HCT116 (cell line): ENCODE measurements at regions not wholly inside any gene's neighbourhood (a gene's known extent, or its start where the extent isn't known, plus 50 kb on each side); places are given as distances from the start of the nearest gene placed in this dataset.

Experiments used
- ATAC-seq: fragments of 200-7000 bp; cut with Tn5 transposase; 2 replicates; pipeline ENCODE4 v1.9.1; 2020; ENCODE audit warnings: mild to moderate bottlenecking, moderate library complexity
- BruUV-seq: library from RNA; stranded (reverse); fragments of 400-500 nt; replicated peaks from 2 replicates; lab custom pipeline; 2021; lab: Mats Ljungman, UMichigan
- CTCF ChIA-PET: fragments of 300-600 bp; sonication (Branson Sonifier 250); formaldehyde crosslinking; loops from one replicate; lab custom pipeline; 2021; ENCODE audit warnings: antibody characterized with exemption; lab: Charles Lee
- POLR2A ChIA-PET: fragments of 300-600, 350-600 bp; sonication (Branson Sonifier 250); formaldehyde crosslinking; loops from one replicate; lab custom pipeline; 2021; ENCODE audit warnings: antibody characterized with exemption; lab: Charles Lee
- RAD21 ChIA-PET, 2 experiments: fragments of 300-600 bp; sonication (Branson Sonifier 250); formaldehyde crosslinking; loops; one replicate each; lab custom pipeline; 2023; ENCODE audit warnings: low total read pairs in 2 of 2; ENCODE audit not compliant: uncharacterized antibody in 2 of 2, unreplicated experiment in 2 of 2, low non-redundant PET in 1 of 2; lab: Charles Lee
- DNase-seq: peaks from one replicate; pipeline ENCODE4 v3.0.0-alpha.2; 2010; ENCODE audit warnings: low read depth, low spot score
- H2AFZ ChIP-seq: fragments of 200-600 bp; shearing (Covaris generic), sonication (generic); 2 replicates; pipeline ENCODE4 v1.6.1; 2017; ENCODE audit warnings: low read depth, mixed run types, mixed read lengths, antibody characterized with exemption, low read length; ENCODE audit not compliant: poor library complexity, severe bottlenecking
- H3K27ac ChIP-seq: 2 replicates; pipeline ENCODE4 v1.5.1; 2012; ENCODE audit warnings: low read depth, low read length
- H3K27me3 ChIP-seq: fragments of 200-600 bp; sonication (generic); 2 replicates; pipeline ENCODE4 v1.6.1; 2016; ENCODE audit warnings: mixed run types, low read length, mixed read lengths; ENCODE audit not compliant: insufficient read depth
- H3K36me3 ChIP-seq, 2 experiments: fragments of 200-500 bp in 1 of 2; fragments of 200-600 bp in 1 of 2; sonication (Bioruptor generic) in 1 of 2; sonication (generic) in 1 of 2; 2 replicates each; pipeline versions ENCODE4 v1.5.1 to v1.6.1; 2014 to 2016; ENCODE audit warnings: low read length in 2 of 2, inconsistent platforms in 1 of 2, mixed read lengths in 1 of 2, mixed run types in 1 of 2; ENCODE audit not compliant: insufficient read depth in 2 of 2, control insufficient read depth in 1 of 2
- H3K4me1 ChIP-seq, 2 experiments: fragments of 200-600 bp in 1 of 2; sonication (generic) in 1 of 2; 2 replicates each; pipeline versions ENCODE4 v1.5.1 to v1.6.1; 2012 to 2017; ENCODE audit warnings: low read length in 2 of 2, inconsistent platforms in 1 of 2, mild to moderate bottlenecking in 1 of 2, mixed read lengths in 1 of 2, mixed run types in 1 of 2, moderate library complexity in 1 of 2; ENCODE audit not compliant: insufficient read depth in 2 of 2, control insufficient read depth in 1 of 2
- H3K4me2 ChIP-seq: fragments of 200-600 bp; sonication (generic); 2 replicates; pipeline ENCODE4 v1.6.1; 2017; ENCODE audit warnings: mixed run types, low read length, mixed read lengths
- H3K4me3 ChIP-seq, 2 experiments: fragments of 200-600 bp in 1 of 2; sonication (generic) in 1 of 2; replicated peaks in 1 of 2; 2 replicates each; pipeline ENCODE4 v1.5.1; 2011 to 2016; ENCODE audit warnings: low read length in 2 of 2, control low read depth in 1 of 2, low read depth in 1 of 2, mild to moderate bottlenecking in 1 of 2, mixed read lengths in 1 of 2, mixed run types in 1 of 2
- H3K79me2 ChIP-seq: fragments of 200-600 bp; sonication (generic); 2 replicates; pipeline ENCODE4 v1.6.1; 2017; ENCODE audit warnings: mild to moderate bottlenecking, mixed run types, low read length, moderate library complexity, mixed read lengths; ENCODE audit not compliant: insufficient read depth
- H3K9ac ChIP-seq: fragments of 200-600 bp; sonication (generic); 2 replicates; pipeline ENCODE4 v1.6.1; 2016; ENCODE audit warnings: low read length, mixed read lengths
- H3K9me2 ChIP-seq: fragments of 200-600 bp; sonication (generic), shearing (Covaris generic); 2 replicates; pipeline ENCODE4 v1.6.1; 2017; ENCODE audit warnings: mixed run types, mild to moderate bottlenecking, moderate library complexity; ENCODE audit not compliant: insufficient read depth
- H3K9me3 ChIP-seq, 2 experiments: fragments of 200-500 bp in 1 of 2; fragments of 200-600 bp in 1 of 2; sonication (Bioruptor generic) in 1 of 2; sonication (generic) in 1 of 2; 2 replicates each; pipeline ENCODE4 v1.6.1; 2014 to 2017; ENCODE audit warnings: low read length in 2 of 2, mixed read lengths in 2 of 2, inconsistent platforms in 1 of 2, low read depth in 1 of 2, mild to moderate bottlenecking in 1 of 2, mixed run types in 1 of 2, moderate library complexity in 1 of 2; ENCODE audit not compliant: control insufficient read depth in 1 of 2, insufficient read depth in 1 of 2
- H4K20me1 ChIP-seq: fragments of 200-600 bp; sonication (generic), shearing (Covaris generic); 2 replicates; pipeline ENCODE4 v1.6.1; 2017; ENCODE audit warnings: mixed run types, mild to moderate bottlenecking, moderate library complexity; ENCODE audit not compliant: insufficient read depth
- CBX3 ChIP-seq: IDR thresholded peaks from 2 replicates; pipeline ENCODE4 v1.6.1; 2012; ENCODE audit warnings: low read depth
- EGR1 ChIP-seq: IDR thresholded peaks from 2 replicates; pipeline ENCODE4 v1.6.1; 2012; ENCODE audit warnings: low read depth
- EZH2 ChIP-seq: fragments of 200-600 bp; sonication (generic); IDR thresholded peaks from 2 replicates; pipeline ENCODE4 v1.6.1; 2017; ENCODE audit warnings: antibody characterized with exemption, mixed run types
- EZH2phosphoT487 ChIP-seq: fragments of 200-600 bp; IDR thresholded peaks from 2 replicates; pipeline ENCODE4 v1.6.1; 2018; ENCODE audit warnings: antibody characterized with exemption, borderline replicate concordance
- POLR2A ChIP-seq: IDR thresholded peaks from 2 replicates; pipeline ENCODE4 v1.7.0; 2011; ENCODE audit warnings: borderline replicate concordance; ENCODE audit not compliant: insufficient read depth, insufficient read length; ENCODE audit errors: extremely low read depth
- POLR2AphosphoS5 ChIP-seq: IDR thresholded peaks from 2 replicates; pipeline ENCODE4 v1.6.1; 2011; ENCODE audit warnings: mild to moderate bottlenecking, low read depth, low read length, moderate library complexity
- REST ChIP-seq: IDR thresholded peaks from 2 replicates; pipeline ENCODE4 v1.6.1; 2012; ENCODE audit warnings: low read depth
- SIN3A ChIP-seq: IDR thresholded peaks from 2 replicates; pipeline ENCODE4 v1.6.1; 2012; ENCODE audit warnings: low read depth
- SRF ChIP-seq: IDR thresholded peaks from 2 replicates; pipeline ENCODE4 v1.6.1; 2012; ENCODE audit warnings: low read depth
- TCF7L2 ChIP-seq: IDR thresholded peaks from 2 replicates; pipeline ENCODE4 v1.7.0; 2011; ENCODE audit warnings: borderline replicate concordance, inconsistent platforms; ENCODE audit not compliant: insufficient read depth, insufficient read length; ENCODE audit errors: extremely low read depth
- ZBTB33 ChIP-seq: IDR thresholded peaks from 2 replicates; pipeline ENCODE4 v1.6.1; 2011; ENCODE audit warnings: mild to moderate bottlenecking, low read length, moderate library complexity; ENCODE audit not compliant: insufficient replicate concordance; ENCODE audit errors: extremely low read depth
- intact Hi-C: fragments of 100-400 bp; cut with micrococcal nuclease; formaldehyde crosslinking; loops from 2 replicates; pipeline ENCODE4 v1.10.0; 2022
- TF ChIP-seq, protein P1 (sequence below): IDR thresholded peaks from 2 replicates; pipeline ENCODE4 v1.6.1; 2012

DNA sequence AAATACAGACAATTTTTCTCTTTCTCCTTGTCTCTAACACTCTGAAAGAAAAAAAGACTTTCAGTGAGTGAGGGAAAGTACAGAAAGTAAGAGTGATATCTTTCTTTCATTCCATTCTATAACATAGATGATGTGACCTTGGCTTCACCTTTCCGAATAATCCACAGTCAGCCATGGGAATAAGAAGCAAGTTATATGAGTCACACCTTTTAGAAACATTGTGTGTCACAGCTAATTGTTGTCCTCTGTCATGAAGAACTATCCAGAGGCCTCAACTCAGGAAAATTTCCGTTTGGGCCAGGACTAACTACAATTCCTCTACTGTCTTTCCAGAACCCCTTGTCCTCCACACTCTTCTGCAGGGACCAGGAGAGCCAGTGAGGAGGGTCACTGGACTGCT, 209.7 kb upstream of the FAR2 start:
- intact Hi-C loops, result no loop called here
- H3K4me1 ChIP-seq, result peaks cover 0 to 3% of the 10 kb centered on the region in 2 experiments; a peak in 1 of 4 replicates
- H3K79me2 ChIP-seq, result no peaks in the 10 kb centered on the region
- DNase-seq (no peak), ATAC-seq (no peak)
- BruUV-seq, result no TSS peak
- no peak overlapping the region for H3K4me3 ChIP-seq
- ChIA-PET RAD21 (no interaction called here), CTCF (no interaction called here), POLR2A (no interaction called here)
- H3K27me3 ChIP-seq, result no peaks in the 10 kb centered on the region
- TF ChIP-seq, protein P1, sequence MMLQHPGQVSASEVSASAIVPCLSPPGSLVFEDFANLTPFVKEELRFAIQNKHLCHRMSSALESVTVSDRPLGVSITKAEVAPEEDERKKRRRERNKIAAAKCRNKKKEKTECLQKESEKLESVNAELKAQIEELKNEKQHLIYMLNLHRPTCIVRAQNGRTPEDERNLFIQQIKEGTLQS, result no peak
- no peak for TF ChIP-seq EZH2phosphoT487
- no peak for TF ChIP-seq REST
- no peak for TF ChIP-seq POLR2AphosphoS5
- TF ChIP-seq TCF7L2, result no peak
- TF ChIP-seq POLR2A, result no peak
- no peak for TF ChIP-seq EZH2
- TF ChIP-seq CBX3, result no peak
- TF ChIP-seq SIN3A, result no peak
- no peak for TF ChIP-seq ZBTB33
- TF ChIP-seq EGR1, result no peak
- no peak for TF ChIP-seq SRF
- no peaks in the 10 kb centered on the region for H3K36me3 ChIP-seq
- H4K20me1 ChIP-seq, result no peaks in the 10 kb centered on the region
- no peaks in the 10 kb centered on the region for H3K9me3 ChIP-seq
- H3K4me2 ChIP-seq, result no peak overlapping the region
- no peak overlapping the region for H3K27ac ChIP-seq
- H2AFZ ChIP-seq, result no peak overlapping the region
- no peaks in the 10 kb centered on the region for H3K9me2 ChIP-seq
- H3K9ac ChIP-seq, result no peak overlapping the region
